GM19351 (cell line): ENCODE measurements at regions not wholly inside any gene's neighbourhood (a gene's known extent, or its start where the extent isn't known, plus 50 kb on each side); places are given as distances from the start of the nearest gene placed in this dataset.
"Not testable (repeated sequence)": the region's sequence is repeated elsewhere in the genome, so short reads cannot be mapped to it uniquely, and the experiment has no call there.

Experiments
- ATAC-seq: cut with Tn5 transposase; IDR thresholded peaks from one replicate; pipeline ENCODE4 v1.9.1; 2021; ENCODE audit warnings: mild to moderate bottlenecking, moderate library complexity; ENCODE audit not compliant: unreplicated experiment

DNA sequence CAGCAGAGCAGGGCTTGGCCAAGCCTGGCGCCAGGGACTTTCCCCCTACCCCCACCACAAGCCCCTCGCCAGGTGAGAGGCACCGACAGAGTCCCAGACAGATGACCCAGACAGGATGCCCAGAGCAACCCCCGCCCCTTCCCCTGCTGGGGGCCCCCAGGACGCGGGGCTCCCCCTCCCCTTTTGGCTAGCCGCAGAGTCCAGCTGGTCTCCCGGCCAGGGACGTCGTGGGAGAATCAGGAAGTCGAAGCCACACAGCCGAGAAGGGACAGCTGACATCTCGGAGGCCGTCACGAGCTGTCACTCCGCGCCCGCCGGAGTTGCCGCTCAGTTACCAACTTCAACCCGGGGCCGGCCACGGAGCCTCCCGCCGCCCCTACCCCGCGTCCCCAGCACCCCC, 84.6 kb upstream of the FRG2C start:
- not testable (repeated sequence) for ATAC-seq

DNA sequence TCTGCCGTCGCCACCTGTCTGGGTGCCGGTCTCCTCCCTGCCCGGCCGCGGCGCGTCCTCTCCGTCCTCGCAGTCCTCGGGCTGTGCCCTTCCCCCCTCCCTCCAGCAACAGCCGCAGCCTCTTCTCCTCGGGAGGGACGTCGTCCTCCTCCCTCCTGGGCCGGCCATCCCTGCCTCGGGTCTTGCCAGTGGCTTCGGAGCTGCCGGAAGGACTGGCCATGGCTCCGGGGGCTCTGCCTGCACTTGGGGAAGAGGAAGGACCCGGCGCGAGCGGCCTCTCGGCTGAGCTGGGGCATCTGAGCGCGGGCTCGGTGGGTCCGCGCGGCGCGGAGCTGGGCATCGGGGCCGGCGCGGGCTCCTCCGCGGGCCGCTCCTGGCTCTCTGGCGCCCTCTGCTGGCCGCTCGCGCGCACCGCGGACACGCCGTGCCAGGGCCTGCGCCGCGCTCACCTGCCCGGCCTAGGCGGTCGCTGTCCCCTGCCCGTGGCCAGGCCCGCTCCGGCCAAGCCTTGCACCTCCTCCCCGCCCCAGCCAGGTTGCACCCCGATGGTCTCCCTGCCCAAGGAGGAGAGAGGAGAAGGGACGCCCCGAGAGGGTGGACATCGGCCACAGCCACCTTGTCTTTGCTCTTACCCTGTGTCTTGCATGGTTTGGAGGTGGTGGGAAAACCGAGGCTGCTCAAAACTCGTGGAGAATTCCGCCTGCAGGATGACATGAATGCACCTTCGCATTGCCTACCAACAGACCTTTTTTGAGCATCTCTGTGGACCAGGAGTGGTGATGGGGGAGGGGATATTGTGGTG, 83.9 kb upstream of the FRG2C start:
- not testable (repeated sequence) for ATAC-seq

DNA sequence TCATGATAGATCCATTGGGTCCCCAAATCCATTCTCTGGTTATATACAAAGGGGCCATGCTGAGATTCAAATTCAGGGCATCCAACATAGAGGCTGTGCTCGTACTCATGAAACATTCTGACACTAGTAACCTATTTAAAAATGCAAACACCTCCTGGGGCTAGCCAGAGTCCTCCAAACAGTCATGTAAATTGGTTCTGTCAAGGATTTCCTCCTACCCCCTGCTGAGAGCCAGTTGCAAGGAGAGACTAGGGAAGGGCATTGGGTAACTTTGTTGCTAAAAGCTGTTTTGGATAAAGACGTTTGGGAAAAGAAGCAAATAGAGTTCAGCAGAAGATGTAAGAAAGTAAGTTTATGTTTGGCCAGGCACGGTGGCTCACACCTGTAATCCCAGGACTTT, 81.6 kb upstream of the FRG2C start:
- ATAC-seq: not testable (repeated sequence)

DNA sequence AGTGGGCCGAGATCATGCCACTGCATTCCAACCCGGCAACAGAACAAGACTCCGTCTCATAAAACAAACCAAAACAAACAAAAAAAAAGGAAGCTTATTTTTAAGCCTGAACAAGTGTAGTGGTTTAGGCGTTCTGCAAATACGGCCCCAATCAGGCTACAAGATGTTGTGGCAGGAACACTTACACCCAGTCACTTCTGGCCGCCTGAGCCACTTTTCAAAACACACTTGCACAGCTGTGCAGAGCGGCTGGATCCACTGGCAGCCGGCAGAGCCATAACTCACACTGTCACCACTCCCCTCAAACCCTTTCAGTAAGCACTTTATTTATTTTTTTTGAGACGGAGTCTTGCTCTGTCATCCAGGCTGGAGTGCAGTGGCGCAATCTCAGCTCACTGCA, 81.0 kb upstream of the FRG2C start:
- ATAC-seq: not testable (repeated sequence)

DNA sequence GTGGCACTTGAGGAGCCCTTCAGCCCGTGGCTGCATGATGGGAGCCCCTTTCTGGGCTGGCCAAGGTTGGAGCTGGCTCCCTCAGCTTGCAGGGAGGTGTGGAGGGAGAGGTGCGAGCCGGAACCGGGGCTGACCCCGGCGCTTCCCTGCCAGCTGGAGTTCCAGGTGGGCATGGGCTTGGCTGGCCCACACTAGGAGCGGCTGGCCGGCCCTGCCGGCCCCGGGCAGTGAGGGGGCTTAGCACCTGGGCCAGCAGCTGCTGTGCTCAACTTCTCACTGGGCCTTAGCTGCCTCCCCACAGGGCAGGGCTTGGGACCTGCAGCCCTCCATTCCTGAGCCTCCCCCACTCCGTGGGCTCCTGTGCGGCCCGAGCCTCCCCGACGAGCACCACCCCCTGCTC, 76.4 kb upstream of the FRG2C start:
- not testable (repeated sequence) for ATAC-seq

DNA sequence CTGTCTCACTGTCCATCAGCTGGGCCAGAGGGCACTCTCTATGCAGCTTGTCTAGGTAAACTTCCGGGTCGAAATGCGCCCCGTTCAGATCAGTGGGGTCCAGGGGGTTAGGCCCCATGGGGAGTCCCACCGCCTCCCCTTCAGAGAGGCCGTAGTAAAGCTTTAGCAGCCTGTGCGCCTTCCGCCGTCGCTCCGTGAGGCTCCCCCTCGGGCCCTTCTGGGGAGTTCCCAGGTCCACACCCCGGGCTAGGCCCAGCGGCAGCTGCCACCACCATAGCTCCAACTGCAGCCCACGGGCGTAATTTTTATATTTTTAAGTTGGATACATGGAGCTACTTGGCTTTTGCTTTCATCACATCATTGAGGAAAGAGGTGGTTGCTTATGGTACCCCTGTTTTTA, 73.7 kb upstream of the FRG2C start:
- not testable (repeated sequence) for ATAC-seq

DNA sequence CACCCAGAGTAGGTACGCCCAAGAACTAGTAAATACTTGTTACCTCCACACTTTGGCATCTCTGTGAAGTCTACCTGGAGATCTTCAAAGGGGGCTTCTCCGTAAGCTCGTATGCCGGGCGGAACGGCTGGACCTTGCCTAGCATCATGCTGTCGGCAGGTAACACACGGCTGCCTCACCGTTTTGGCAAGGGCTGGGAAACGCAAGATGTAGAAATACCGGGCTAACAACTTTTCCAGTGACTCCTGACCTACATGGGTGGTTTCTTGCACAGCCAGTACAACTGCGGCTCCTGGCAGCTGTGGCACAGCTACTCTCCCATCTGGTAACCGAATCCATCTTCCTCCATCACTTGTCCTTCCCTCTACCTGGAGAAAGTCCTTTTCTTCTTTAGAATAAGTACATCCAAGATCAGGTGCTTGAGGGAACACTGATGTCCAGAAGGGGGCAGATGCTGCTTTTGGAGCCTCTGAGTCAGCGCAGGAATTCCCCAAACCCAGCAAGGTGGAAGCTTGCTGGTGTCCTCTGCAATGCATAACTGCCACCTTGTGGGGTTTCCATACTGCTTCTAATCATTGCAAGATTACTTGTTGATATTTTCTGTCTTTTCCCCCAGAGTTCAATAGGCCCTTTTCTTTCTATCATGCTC, 59.7 kb upstream of the FRG2C start:
- ATAC-seq: not testable (repeated sequence)

DNA sequence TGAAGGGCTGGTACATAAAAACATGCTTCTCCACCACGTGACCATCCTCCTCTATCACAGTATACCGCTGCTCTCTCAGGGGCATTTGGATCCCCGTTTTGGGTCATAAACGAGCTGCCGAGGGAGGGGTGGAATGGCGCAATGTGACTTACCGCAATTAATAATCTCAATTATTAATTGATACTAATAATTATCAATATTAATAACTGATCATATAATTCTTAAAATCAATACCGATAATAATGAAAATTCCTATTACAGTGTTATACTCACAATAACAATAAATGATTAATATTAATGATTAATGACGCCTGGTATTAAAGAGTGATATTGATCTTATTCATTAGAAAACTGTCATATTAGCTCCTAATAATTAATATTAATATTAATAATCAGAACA, 56.1 kb upstream of the FRG2C start:
- ATAC-seq: not testable (repeated sequence)

DNA sequence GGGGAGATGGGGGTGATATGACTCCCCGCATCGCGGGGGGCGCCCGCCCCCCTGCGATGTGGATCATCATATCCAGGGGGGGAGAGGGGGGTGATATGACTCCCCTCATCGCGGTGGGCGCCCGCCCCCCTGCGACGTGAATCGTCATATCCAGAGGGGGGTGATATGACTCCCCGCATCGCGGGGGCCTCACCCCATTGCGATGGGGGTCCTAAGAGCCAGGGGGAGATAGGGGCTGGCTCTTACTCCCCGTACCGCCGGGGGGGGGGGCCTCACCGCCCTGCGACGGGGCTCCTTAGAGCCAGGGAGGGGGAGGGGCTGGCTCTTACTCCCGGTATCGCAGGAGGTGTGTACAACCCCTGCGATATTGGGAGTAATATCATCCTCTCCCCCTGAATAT, 54.5 kb upstream of the FRG2C start:
- not testable (repeated sequence) for ATAC-seq

DNA sequence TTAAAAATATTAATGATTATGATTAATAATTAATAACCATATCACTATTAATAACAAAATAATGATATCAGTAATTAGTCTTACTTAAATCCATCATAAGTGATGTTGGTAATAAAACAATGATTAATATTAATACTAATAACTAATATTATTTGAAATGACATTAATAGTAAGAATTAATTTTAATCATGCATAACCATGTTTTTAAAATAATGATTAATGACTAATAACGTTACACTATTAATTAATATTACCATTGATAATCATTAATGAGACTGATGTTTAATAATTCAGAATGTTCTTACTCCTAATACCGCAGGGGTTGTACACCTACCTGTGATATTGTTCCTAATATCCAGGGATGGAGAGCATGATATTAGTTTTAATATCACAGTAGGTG, 53.4 kb upstream of the FRG2C start:
- ATAC-seq: no peak

DNA sequence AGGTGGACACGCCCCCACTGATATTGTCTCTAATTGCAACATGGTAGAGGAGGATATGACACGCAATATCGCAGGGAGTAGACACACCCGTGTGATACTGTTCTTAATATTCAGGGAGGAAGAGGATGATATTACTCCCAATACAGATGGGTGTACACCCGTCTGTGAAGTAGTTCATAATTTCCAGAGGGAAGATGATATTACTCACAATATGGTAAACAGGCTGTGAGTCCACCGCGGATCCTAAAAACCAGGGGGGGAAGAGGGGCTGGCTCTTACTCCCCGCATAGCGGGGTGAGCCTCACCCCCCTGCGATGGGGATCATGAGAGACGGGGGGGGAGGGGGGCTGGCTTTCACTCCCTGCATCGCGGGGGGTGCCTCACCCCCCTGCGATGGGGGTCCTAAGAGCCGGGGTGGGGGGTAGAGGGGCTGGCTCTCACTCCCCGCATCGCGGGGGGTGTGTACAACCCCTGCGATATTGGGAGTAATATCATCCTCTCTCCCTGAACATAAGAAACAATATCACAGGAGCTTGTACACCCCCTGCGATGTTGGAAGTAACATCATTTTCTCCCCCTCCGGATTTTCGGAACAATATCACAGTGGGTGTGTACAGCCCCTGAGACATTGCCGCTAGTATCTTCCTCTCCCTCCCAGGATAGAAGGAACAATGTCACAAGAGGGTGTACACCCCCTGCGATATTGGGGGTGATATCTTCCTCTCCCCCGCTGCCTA, 52.2 kb upstream of the FRG2C start:
- not testable (repeated sequence) for ATAC-seq
